ENCODE measurements at regions not wholly inside any gene's neighbourhood (a gene's known extent, or its start where the extent isn't known, plus 50 kb on each side); places are given as distances from the start of the nearest gene placed in this dataset.

GRCh38 chr2:121095257-121096080, 189.5 kb downstream of the TFCP2L1 start:
- peak; percentile 89 for DNase-seq (ENCODE audit: low spot score)

GRCh38 chr2:121096611-121097010, 188.4 kb downstream of the TFCP2L1 start:
- no peak for DNase-seq (ENCODE audit: low spot score)

GRCh38 chr2:121098556-121098955, 186.4 kb downstream of the TFCP2L1 start:
- no peak for DNase-seq (ENCODE audit: low spot score)

GRCh38 chr2:121099329-121100290, 185.4 kb downstream of the TFCP2L1 start:
- peak; percentile 48 for DNase-seq (ENCODE audit: low spot score)

- DNase-seq (ENCODE audit: low spot score), result no peak
Observed at GRCh38 chr2:121101093-121101715, 183.8 kb downstream of the TFCP2L1 start.

- DNase-seq (ENCODE audit: low spot score), result no peak
Observed at GRCh38 chr2:121102941-121103340, 182.1 kb downstream of the TFCP2L1 start.

- DNase-seq (ENCODE audit: low spot score), result no peak
Observed at GRCh38 chr2:121103960-121104359, 181.0 kb downstream of the TFCP2L1 start.

GRCh38 chr2:121104721-121105141, 180.3 kb downstream of the TFCP2L1 start:
- peak; percentile 56 for DNase-seq (ENCODE audit: low spot score)

GRCh38 chr2:121110924-121111323, 174.1 kb downstream of the TFCP2L1 start:
- DNase-seq (ENCODE audit: low spot score), result no peak

- no peak for DNase-seq (ENCODE audit: low spot score)
Observed at GRCh38 chr2:121118951-121119350, 166.1 kb downstream of the TFCP2L1 start.

GRCh38 chr2:121120411-121120810, 164.6 kb downstream of the TFCP2L1 start:
- DNase-seq (ENCODE audit: low spot score), result no peak

- no peak for DNase-seq (ENCODE audit: low spot score)
Observed at GRCh38 chr2:121120991-121121390, 164.0 kb downstream of the TFCP2L1 start.

GRCh38 chr2:121121661-121122060, 163.3 kb downstream of the TFCP2L1 start:
- no peak for DNase-seq (ENCODE audit: low spot score)

GRCh38 chr2:121123268-121123667, 161.7 kb downstream of the TFCP2L1 start:
- DNase-seq (ENCODE audit: low spot score), result no peak

GRCh38 chr2:121124330-121124729, 160.7 kb downstream of the TFCP2L1 start:
- DNase-seq (ENCODE audit: low spot score), result no peak

- no peak for DNase-seq (ENCODE audit: low spot score)
Observed at GRCh38 chr2:121125350-121125749, 159.7 kb downstream of the TFCP2L1 start.

GRCh38 chr2:121128741-121129659, 156.0 kb downstream of the TFCP2L1 start:
- peak; percentile 45 for DNase-seq (ENCODE audit: low spot score)

- DNase-seq (ENCODE audit: low spot score), result no peak
Observed at GRCh38 chr2:121129692-121130091, 155.3 kb downstream of the TFCP2L1 start.

- DNase-seq (ENCODE audit: low spot score), result no peak
Observed at GRCh38 chr2:121130301-121130850, 154.6 kb downstream of the TFCP2L1 start.

GRCh38 chr2:121131375-121131774, 153.6 kb downstream of the TFCP2L1 start:
- no peak for DNase-seq (ENCODE audit: low spot score)
